Liver (tissue), 8 donors: ENCODE measurements at regions not wholly inside any gene's neighbourhood (a gene's known extent, or its start where the extent isn't known, plus 50 kb on each side); places are given as distances from the start of the nearest gene placed in this dataset.

Experiments used
- DNase-seq: peaks from one replicate; pipeline ENCODE4 v3.0.0-alpha.2; 2017; ENCODE audit warnings: low spot score
- H3K27ac ChIP-seq, 2 donors: one replicate each; pipeline ENCODE4 v1.7.0; 2013; ENCODE audit warnings: inconsistent platforms in 2 of 2, low read length in 2 of 2, control low read depth in 1 of 2, low read depth in 1 of 2, mild to moderate bottlenecking in 1 of 2
- H3K27me3 ChIP-seq, 4 donors: one replicate each; pipeline versions ENCODE4 v1.6.1 to v1.7.0; 2013; ENCODE audit warnings: low read length in 3 of 4, inconsistent platforms in 1 of 4, mild to moderate bottlenecking in 1 of 4, moderate library complexity in 1 of 4; ENCODE audit not compliant: control insufficient read depth in 4 of 4, insufficient read depth in 4 of 4
- H3K36me3 ChIP-seq, 4 donors: one replicate each; pipeline versions ENCODE4 v1.6.1 to v1.7.0; 2013; ENCODE audit warnings: low read length in 3 of 4, mild to moderate bottlenecking in 3 of 4, low read depth in 1 of 4, moderate library complexity in 1 of 4; ENCODE audit not compliant: control insufficient read depth in 4 of 4, insufficient read depth in 3 of 4
- H3K4me1 ChIP-seq, 4 donors: one replicate each; pipeline versions ENCODE4 v1.6.1 to v1.7.0; 2013; ENCODE audit warnings: low read length in 3 of 4, mild to moderate bottlenecking in 3 of 4, moderate library complexity in 1 of 4; ENCODE audit not compliant: control insufficient read depth in 4 of 4, insufficient read depth in 4 of 4
- H3K4me3 ChIP-seq, 3 donors: one replicate each; pipeline versions ENCODE4 v1.6.1 to v1.7.0; 2013; ENCODE audit warnings: low read length in 3 of 3, control low read depth in 1 of 3, low read depth in 1 of 3, mild to moderate bottlenecking in 1 of 3
- H3K9ac ChIP-seq, 2 donors: one replicate each; pipeline ENCODE4 v1.7.0; 2013; ENCODE audit warnings: low read length in 2 of 2, mild to moderate bottlenecking in 2 of 2, moderate library complexity in 2 of 2, control low read depth in 1 of 2, low read depth in 1 of 2
- H3K9me3 ChIP-seq, 4 donors: one replicate each; pipeline versions ENCODE4 v1.6.1 to v1.7.0; 2013; ENCODE audit warnings: low read length in 3 of 4; ENCODE audit not compliant: control insufficient read depth in 4 of 4
- EGR1 ChIP-seq, 2 donors: IDR thresholded peaks; 2 replicates each; pipeline ENCODE4 v1.6.1; 2016 to 2018; ENCODE audit warnings: antibody characterized with exemption in 2 of 2, low read depth in 2 of 2
- FOXA2 ChIP-seq: IDR thresholded peaks from 2 replicates; pipeline ENCODE4 v1.6.1; 2016; ENCODE audit warnings: antibody characterized with exemption
- HNF4A ChIP-seq, 2 donors: conservative IDR thresholded peaks; 2 replicates each; pipeline ENCODE4 v1.6.1; 2016; ENCODE audit warnings: antibody characterized with exemption in 2 of 2, mild to moderate bottlenecking in 2 of 2
- HNF4G ChIP-seq: IDR thresholded peaks from 2 replicates; pipeline ENCODE4 v1.6.1; 2016; ENCODE audit warnings: antibody characterized with exemption
- JUND ChIP-seq, 2 donors: IDR thresholded peaks; 2 replicates each; pipeline ENCODE4 v1.6.1; 2016; ENCODE audit warnings: antibody characterized with exemption in 2 of 2
- NR2F2 ChIP-seq: IDR thresholded peaks from 2 replicates; pipeline ENCODE4 v1.6.1; 2016; ENCODE audit warnings: antibody characterized with exemption
- RAD21 ChIP-seq, 2 donors: IDR thresholded peaks; 2 replicates each; pipeline ENCODE4 v1.6.1; 2016; ENCODE audit warnings: antibody characterized with exemption in 2 of 2, mild to moderate bottlenecking in 2 of 2
- RXRA ChIP-seq, 2 donors: IDR thresholded peaks; 2 replicates each; pipeline ENCODE4 v1.6.1; 2017 to 2018; ENCODE audit warnings: antibody characterized with exemption in 2 of 2, mild to moderate bottlenecking in 1 of 2
- SP1 ChIP-seq: IDR thresholded peaks from 2 replicates; pipeline ENCODE4 v1.6.1; 2018; ENCODE audit warnings: antibody characterized with exemption, mild to moderate bottlenecking
- TAF1 ChIP-seq: conservative IDR thresholded peaks from 2 replicates; pipeline ENCODE4 v1.6.1; 2016; ENCODE audit warnings: antibody characterized with exemption, mild to moderate bottlenecking
- YY1 ChIP-seq: IDR thresholded peaks from 2 replicates; pipeline ENCODE4 v1.6.1; 2016; ENCODE audit warnings: antibody characterized with exemption, mild to moderate bottlenecking
- WGBS: extraction: QIAGEN DNeasy Blood & Tissue Kit; methylation state at CpG from one replicate; pipeline ENCODE4 v1.1.7; 2013; 5-methylcytosine and 5-hydroxymethylcytosine counted together
- TF ChIP-seq, protein P1 (sequence below): IDR thresholded peaks from 2 replicates; pipeline ENCODE4 v1.6.1; 2016; ENCODE audit warnings: antibody characterized with exemption, mild to moderate bottlenecking
- TF ChIP-seq, protein P2 (sequence below): fragments of 150-350 bp; IDR thresholded peaks from 2 replicates; pipeline ENCODE4 v1.5.1; 2017; ENCODE audit warnings: improper control_type of control experiment, low read depth, low read length; ENCODE audit not compliant: missing input control
- TF ChIP-seq, protein P3 (sequence below): IDR thresholded peaks from 2 replicates; pipeline ENCODE4 v1.6.1; 2016; ENCODE audit warnings: antibody characterized with exemption
- TF ChIP-seq, protein P4 (sequence below): IDR thresholded peaks from 2 replicates; pipeline ENCODE4 v1.6.1; 2016; ENCODE audit warnings: antibody characterized with exemption
- TF ChIP-seq, protein P5 (sequence below): IDR thresholded peaks from 2 replicates; pipeline ENCODE4 v1.6.1; 2016; ENCODE audit warnings: antibody characterized with exemption
- donor health status: healthy.
- donor health status: healthy.
- donor health status: healthy.
- donor health status: healthy.
- donor health status: healthy.

DNA sequence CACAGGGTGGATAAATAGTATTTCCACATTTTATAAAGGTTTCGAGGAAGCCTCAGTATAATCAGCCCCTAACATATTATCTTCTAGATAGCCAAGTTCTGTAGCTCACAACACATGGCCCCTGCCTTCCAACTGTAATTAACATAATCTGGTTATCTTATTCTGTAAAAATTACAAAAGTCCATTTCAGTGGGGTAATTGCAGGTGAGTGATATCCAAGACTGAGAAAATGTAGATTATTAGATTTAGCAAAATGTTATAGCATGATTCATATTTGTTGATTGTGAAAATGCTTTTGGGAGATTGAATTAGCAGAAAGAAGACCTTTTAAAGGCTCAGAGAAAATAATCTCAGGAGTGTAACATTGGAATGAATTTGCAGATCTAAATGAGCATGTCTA is 168.3 kb upstream of the GPC6 start:
- no peak for DNase-seq
- Histone ChIP-seq H3K27me3 (no peaks in the 10 kb centered on the region), H3K4me1 (no peaks in the 10 kb centered on the region), H3K36me3 (no peaks in the 10 kb centered on the region), H3K9me3 (no peaks in the 10 kb centered on the region), H3K4me3 (no peak overlapping the region), H3K9ac (no peak overlapping the region), H3K27ac (no peak overlapping the region)
- 80% methylated on average over 1 of the region's 1 CpG for WGBS
- no peak for TF ChIP-seq YY1
- TF ChIP-seq JUND (IDR thresholded peaks at IDR 0.05), result no peak
- no peak for TF ChIP-seq NR2F2
- TF ChIP-seq, protein P1, sequence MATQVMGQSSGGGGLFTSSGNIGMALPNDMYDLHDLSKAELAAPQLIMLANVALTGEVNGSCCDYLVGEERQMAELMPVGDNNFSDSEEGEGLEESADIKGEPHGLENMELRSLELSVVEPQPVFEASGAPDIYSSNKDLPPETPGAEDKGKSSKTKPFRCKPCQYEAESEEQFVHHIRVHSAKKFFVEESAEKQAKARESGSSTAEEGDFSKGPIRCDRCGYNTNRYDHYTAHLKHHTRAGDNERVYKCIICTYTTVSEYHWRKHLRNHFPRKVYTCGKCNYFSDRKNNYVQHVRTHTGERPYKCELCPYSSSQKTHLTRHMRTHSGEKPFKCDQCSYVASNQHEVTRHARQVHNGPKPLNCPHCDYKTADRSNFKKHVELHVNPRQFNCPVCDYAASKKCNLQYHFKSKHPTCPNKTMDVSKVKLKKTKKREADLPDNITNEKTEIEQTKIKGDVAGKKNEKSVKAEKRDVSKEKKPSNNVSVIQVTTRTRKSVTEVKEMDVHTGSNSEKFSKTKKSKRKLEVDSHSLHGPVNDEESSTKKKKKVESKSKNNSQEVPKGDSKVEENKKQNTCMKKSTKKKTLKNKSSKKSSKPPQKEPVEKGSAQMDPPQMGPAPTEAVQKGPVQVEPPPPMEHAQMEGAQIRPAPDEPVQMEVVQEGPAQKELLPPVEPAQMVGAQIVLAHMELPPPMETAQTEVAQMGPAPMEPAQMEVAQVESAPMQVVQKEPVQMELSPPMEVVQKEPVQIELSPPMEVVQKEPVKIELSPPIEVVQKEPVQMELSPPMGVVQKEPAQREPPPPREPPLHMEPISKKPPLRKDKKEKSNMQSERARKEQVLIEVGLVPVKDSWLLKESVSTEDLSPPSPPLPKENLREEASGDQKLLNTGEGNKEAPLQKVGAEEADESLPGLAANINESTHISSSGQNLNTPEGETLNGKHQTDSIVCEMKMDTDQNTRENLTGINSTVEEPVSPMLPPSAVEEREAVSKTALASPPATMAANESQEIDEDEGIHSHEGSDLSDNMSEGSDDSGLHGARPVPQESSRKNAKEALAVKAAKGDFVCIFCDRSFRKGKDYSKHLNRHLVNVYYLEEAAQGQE, result no peak
- no peak for TF ChIP-seq HNF4A (conservative IDR thresholded peaks at IDR 0.05)

DNA sequence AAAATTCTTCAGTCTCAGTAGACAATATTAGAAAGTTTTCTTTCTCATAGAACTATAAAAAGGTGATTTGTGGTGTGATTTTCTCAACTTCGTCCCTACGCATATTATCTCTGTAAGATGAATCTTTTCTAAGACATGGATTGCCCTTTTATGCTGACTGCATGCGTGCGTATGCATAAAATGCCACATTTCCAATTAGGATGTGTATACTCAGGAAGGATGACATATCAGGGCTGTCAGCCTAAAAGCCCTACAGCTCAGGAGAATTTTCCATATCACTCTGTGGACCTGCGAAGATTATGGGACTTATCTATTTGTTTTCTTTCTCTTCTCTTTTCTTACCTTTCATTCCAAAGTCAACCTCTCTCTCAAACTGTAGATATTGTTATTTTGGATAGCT is 166.5 kb upstream of the GPC6 start:
- Histone ChIP-seq H3K9me3 (no peaks in the 10 kb centered on the region), H3K4me1 (no peaks in the 10 kb centered on the region), H3K36me3 (no peaks in the 10 kb centered on the region), H3K27me3 (no peaks in the 10 kb centered on the region), H3K27ac (no peak overlapping the region), H3K9ac (no peak overlapping the region), H3K4me3 (no peak overlapping the region)
- no peak for DNase-seq
- TF ChIP-seq, protein P2, sequence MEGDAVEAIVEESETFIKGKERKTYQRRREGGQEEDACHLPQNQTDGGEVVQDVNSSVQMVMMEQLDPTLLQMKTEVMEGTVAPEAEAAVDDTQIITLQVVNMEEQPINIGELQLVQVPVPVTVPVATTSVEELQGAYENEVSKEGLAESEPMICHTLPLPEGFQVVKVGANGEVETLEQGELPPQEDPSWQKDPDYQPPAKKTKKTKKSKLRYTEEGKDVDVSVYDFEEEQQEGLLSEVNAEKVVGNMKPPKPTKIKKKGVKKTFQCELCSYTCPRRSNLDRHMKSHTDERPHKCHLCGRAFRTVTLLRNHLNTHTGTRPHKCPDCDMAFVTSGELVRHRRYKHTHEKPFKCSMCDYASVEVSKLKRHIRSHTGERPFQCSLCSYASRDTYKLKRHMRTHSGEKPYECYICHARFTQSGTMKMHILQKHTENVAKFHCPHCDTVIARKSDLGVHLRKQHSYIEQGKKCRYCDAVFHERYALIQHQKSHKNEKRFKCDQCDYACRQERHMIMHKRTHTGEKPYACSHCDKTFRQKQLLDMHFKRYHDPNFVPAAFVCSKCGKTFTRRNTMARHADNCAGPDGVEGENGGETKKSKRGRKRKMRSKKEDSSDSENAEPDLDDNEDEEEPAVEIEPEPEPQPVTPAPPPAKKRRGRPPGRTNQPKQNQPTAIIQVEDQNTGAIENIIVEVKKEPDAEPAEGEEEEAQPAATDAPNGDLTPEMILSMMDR, result no peak
- TF ChIP-seq RXRA (IDR thresholded peaks at IDR 0.05) (no peak), NR2F2 (no peak), TAF1 (no peak), YY1 (no peak), HNF4A (conservative IDR thresholded peaks at IDR 0.05) (no peak), SP1 (no peak), JUND (IDR thresholded peaks at IDR 0.05) (no peak), EGR1 (IDR thresholded peaks at IDR 0.05; ENCODE audit: low read depth in 2 of 2) (no peak), HNF4G (no peak), FOXA2 (no peak), RAD21 (IDR thresholded peaks at IDR 0.05) (no peak)
- TF ChIP-seq, protein P1, result no peak
- TF ChIP-seq, protein P3, sequence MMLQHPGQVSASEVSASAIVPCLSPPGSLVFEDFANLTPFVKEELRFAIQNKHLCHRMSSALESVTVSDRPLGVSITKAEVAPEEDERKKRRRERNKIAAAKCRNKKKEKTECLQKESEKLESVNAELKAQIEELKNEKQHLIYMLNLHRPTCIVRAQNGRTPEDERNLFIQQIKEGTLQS, result no peak
- TF ChIP-seq, protein P4, sequence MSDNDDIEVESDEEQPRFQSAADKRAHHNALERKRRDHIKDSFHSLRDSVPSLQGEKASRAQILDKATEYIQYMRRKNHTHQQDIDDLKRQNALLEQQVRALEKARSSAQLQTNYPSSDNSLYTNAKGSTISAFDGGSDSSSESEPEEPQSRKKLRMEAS, result no peak
- TF ChIP-seq, protein P5, sequence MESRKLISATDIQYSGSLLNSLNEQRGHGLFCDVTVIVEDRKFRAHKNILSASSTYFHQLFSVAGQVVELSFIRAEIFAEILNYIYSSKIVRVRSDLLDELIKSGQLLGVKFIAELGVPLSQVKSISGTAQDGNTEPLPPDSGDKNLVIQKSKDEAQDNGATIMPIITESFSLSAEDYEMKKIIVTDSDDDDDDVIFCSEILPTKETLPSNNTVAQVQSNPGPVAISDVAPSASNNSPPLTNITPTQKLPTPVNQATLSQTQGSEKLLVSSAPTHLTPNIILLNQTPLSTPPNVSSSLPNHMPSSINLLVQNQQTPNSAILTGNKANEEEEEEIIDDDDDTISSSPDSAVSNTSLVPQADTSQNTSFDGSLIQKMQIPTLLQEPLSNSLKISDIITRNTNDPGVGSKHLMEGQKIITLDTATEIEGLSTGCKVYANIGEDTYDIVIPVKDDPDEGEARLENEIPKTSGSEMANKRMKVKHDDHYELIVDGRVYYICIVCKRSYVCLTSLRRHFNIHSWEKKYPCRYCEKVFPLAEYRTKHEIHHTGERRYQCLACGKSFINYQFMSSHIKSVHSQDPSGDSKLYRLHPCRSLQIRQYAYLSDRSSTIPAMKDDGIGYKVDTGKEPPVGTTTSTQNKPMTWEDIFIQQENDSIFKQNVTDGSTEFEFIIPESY, result no peak
- WGBS, result 85% methylated on average over 5 of the region's 5 CpGs
